ENCODE measurements at regions not wholly inside any gene's neighbourhood (a gene's known extent, or its start where the extent isn't known, plus 50 kb on each side); places are given as distances from the start of the nearest gene placed in this dataset.

GRCh38 chr16:86739178-86739577 lies 160.8 kb downstream of the FOXL1 start:
- TF ChIP-seq POLR2AphosphoS5 (IDR thresholded peaks at IDR 0.05) (no peak), CTCF (IDR thresholded peaks at IDR 0.05) (no peak), POLR2A (IDR thresholded peaks at IDR 0.05) (no peak)
